ENCODE measurements at regions not wholly inside any gene's neighbourhood (a gene's known extent, or its start where the extent isn't known, plus 50 kb on each side); places are given as distances from the start of the nearest gene placed in this dataset.
"Not testable (repeated sequence)": the region's sequence is repeated elsewhere in the genome, so short reads cannot be mapped to it uniquely, and the experiment has no call there.

- no peak for FAIRE-seq
These were observed 480.5 kb upstream of the HTR1E start for GRCh38 chr6:86456821-86457220.

- FAIRE-seq = no peak
These were observed 484.1 kb upstream of the HTR1E start for GRCh38 chr6:86453232-86453631.

GRCh38 chr6:86448398-86448797, 488.9 kb upstream of the HTR1E start:
- FAIRE-seq = no peak

GRCh38 chr6:86440608-86441007, 496.7 kb upstream of the HTR1E start:
- FAIRE-seq = no peak

GRCh38 chr6:86423571-86423970, 513.8 kb upstream of the HTR1E start:
- no peak for FAIRE-seq

- no peak for FAIRE-seq
These were observed 525.3 kb upstream of the HTR1E start for GRCh38 chr6:86412057-86412456.

- FAIRE-seq = no peak
These were observed 530.2 kb upstream of the HTR1E start for GRCh38 chr6:86407128-86407527.

GRCh38 chr6:86392850-86393249, 544.5 kb upstream of the HTR1E start:
- FAIRE-seq = not testable (repeated sequence)

- no peak for FAIRE-seq
These were observed 556.7 kb upstream of the HTR1E start for GRCh38 chr6:86380571-86381125.

GRCh38 chr6:86357877-86358276, 579.5 kb upstream of the HTR1E start:
- no peak for FAIRE-seq

GRCh38 chr6:86355271-86355670, 582.1 kb upstream of the HTR1E start:
- no peak for FAIRE-seq

- FAIRE-seq = no peak
These were observed 605.4 kb upstream of the HTR1E start for GRCh38 chr6:86331919-86332318.

- FAIRE-seq = no peak
These were observed 606.0 kb upstream of the HTR1E start for GRCh38 chr6:86331265-86331840.

- FAIRE-seq = no peak
These were observed 631.1 kb upstream of the HTR1E start for GRCh38 chr6:86306210-86306609.

GRCh38 chr6:86285876-86286275, 643.2 kb upstream of the SYNCRIP start:
- FAIRE-seq = no peak

- FAIRE-seq = not testable (repeated sequence)
These were observed 642.3 kb upstream of the SYNCRIP start for GRCh38 chr6:86284809-86285480.

GRCh38 chr6:86283596-86283995, 640.9 kb upstream of the SYNCRIP start:
- not testable (repeated sequence) for FAIRE-seq

- FAIRE-seq = no peak
These were observed 633.4 kb upstream of the SYNCRIP start for GRCh38 chr6:86276056-86276455.

- FAIRE-seq = no peak
These were observed 631.2 kb upstream of the SYNCRIP start for GRCh38 chr6:86273936-86274335.

- no peak for FAIRE-seq
These were observed 614.0 kb upstream of the SYNCRIP start for GRCh38 chr6:86256615-86257187.

- no peak for FAIRE-seq
These were observed 613.3 kb upstream of the SYNCRIP start for GRCh38 chr6:86255973-86256372.

- FAIRE-seq = no peak
These were observed 608.4 kb upstream of the SYNCRIP start for GRCh38 chr6:86251106-86251505.

- FAIRE-seq = no peak
These were observed 575.2 kb upstream of the SYNCRIP start for GRCh38 chr6:86217906-86218305.

- FAIRE-seq = no peak
These were observed 572.6 kb upstream of the SYNCRIP start for GRCh38 chr6:86215323-86215722.
